ENCODE measurements at regions not wholly inside any gene's neighbourhood (a gene's known extent, or its start where the extent isn't known, plus 50 kb on each side); places are given as distances from the start of the nearest gene placed in this dataset.

DNA sequence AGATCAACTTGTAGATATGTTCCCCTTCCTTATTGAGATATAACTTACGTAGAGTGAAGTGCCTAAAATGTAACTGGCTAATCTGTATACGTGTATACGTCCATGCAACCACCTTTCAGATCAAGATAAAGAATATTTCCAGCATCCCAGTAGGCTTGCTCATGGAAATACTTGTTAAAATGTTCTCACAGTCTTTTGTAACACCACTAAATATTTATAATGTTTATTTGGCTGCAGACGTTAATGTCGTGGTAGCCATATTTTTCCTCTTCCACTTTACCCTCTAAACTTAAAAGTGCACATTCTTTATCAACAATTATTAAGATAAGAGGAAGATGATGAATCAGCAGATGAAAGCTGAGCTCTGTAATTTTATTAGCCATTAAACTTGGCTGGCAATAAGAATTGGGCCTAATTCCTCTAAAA lies 447.4 kb downstream of the AEBP2 start:
- TF ChIP-seq SIN3A (IDR thresholded peaks at IDR 0.05; ENCODE audit: borderline replicate concordance, insufficient read depth, low read depth, low read length) (no peak), TCF7L2 (IDR thresholded peaks at IDR 0.05; ENCODE audit: low read depth, low read length) (no peak), POLR2AphosphoS5 (IDR thresholded peaks at IDR 0.05; ENCODE audit: low read depth, low read length) (no peak)
- TF ChIP-seq, protein P1, sequence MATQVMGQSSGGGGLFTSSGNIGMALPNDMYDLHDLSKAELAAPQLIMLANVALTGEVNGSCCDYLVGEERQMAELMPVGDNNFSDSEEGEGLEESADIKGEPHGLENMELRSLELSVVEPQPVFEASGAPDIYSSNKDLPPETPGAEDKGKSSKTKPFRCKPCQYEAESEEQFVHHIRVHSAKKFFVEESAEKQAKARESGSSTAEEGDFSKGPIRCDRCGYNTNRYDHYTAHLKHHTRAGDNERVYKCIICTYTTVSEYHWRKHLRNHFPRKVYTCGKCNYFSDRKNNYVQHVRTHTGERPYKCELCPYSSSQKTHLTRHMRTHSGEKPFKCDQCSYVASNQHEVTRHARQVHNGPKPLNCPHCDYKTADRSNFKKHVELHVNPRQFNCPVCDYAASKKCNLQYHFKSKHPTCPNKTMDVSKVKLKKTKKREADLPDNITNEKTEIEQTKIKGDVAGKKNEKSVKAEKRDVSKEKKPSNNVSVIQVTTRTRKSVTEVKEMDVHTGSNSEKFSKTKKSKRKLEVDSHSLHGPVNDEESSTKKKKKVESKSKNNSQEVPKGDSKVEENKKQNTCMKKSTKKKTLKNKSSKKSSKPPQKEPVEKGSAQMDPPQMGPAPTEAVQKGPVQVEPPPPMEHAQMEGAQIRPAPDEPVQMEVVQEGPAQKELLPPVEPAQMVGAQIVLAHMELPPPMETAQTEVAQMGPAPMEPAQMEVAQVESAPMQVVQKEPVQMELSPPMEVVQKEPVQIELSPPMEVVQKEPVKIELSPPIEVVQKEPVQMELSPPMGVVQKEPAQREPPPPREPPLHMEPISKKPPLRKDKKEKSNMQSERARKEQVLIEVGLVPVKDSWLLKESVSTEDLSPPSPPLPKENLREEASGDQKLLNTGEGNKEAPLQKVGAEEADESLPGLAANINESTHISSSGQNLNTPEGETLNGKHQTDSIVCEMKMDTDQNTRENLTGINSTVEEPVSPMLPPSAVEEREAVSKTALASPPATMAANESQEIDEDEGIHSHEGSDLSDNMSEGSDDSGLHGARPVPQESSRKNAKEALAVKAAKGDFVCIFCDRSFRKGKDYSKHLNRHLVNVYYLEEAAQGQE (IDR thresholded peaks at IDR 0.05; ENCODE audit: insufficient read depth in 1 of 2, low read depth in 2 of 2, low read length in 1 of 2) = no peak
- TF ChIP-seq, protein P2, sequence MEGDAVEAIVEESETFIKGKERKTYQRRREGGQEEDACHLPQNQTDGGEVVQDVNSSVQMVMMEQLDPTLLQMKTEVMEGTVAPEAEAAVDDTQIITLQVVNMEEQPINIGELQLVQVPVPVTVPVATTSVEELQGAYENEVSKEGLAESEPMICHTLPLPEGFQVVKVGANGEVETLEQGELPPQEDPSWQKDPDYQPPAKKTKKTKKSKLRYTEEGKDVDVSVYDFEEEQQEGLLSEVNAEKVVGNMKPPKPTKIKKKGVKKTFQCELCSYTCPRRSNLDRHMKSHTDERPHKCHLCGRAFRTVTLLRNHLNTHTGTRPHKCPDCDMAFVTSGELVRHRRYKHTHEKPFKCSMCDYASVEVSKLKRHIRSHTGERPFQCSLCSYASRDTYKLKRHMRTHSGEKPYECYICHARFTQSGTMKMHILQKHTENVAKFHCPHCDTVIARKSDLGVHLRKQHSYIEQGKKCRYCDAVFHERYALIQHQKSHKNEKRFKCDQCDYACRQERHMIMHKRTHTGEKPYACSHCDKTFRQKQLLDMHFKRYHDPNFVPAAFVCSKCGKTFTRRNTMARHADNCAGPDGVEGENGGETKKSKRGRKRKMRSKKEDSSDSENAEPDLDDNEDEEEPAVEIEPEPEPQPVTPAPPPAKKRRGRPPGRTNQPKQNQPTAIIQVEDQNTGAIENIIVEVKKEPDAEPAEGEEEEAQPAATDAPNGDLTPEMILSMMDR (IDR thresholded peaks at IDR 0.05) = no peak
- ATAC-seq = no peak

GRCh38 chr12:19890024-19890423 lies 450.7 kb downstream of the AEBP2 start:
- H3K9me3 ChIP-seq (ENCODE audit: control insufficient read depth, insufficient read depth, low read depth, low read length) = no peaks in the 10 kb centered on the region
- H3K27ac ChIP-seq (ENCODE audit: low read length) = no peak overlapping the region
- intact Hi-C loops (cut with micrococcal nuclease; ENCODE audit: unreplicated experiment) (no loop called here), in situ Hi-C loops (cut with HindIII; ENCODE audit: low pct_unique_long_range_greater_than_20kb, low sequenced_read_pairs) (no loop called here)
- no peaks in the 10 kb centered on the region for H3K27me3 ChIP-seq (ENCODE audit: control insufficient read depth, insufficient read depth, low read length)
- no peaks in the 10 kb centered on the region for H3K4me1 ChIP-seq (ENCODE audit: control insufficient read depth, insufficient read depth, low read length)
- ATAC-seq (no peak), DNase-seq (ENCODE audit: low read depth, low spot score) (no peak)
- POLR2A ChIA-PET = no interaction called here
- no TSS peak for BruUV-seq (replicated peaks)
- CTCF ChIA-PET = no interaction called here
- no peak overlapping the region for H3K4me3 ChIP-seq (ENCODE audit: low read depth in 2 of 2, low read length in 2 of 2)
- no peaks in the 10 kb centered on the region for H3K36me3 ChIP-seq (ENCODE audit: control insufficient read depth, insufficient read depth, low read length)
- TF ChIP-seq, protein P2 (IDR thresholded peaks at IDR 0.05) = no peak
- no peak for TF ChIP-seq TCF7L2 (IDR thresholded peaks at IDR 0.05; ENCODE audit: low read depth, low read length)
- TF ChIP-seq, protein P1 (IDR thresholded peaks at IDR 0.05; ENCODE audit: insufficient read depth in 1 of 2, low read depth in 2 of 2, low read length in 1 of 2) = no peak
- TF ChIP-seq SIN3A (IDR thresholded peaks at IDR 0.05; ENCODE audit: borderline replicate concordance, insufficient read depth, low read depth, low read length) = no peak
- no peak for TF ChIP-seq POLR2AphosphoS5 (IDR thresholded peaks at IDR 0.05; ENCODE audit: low read depth, low read length)

More for the DNA sequence above, 447.4 kb downstream of the AEBP2 start:
- H3K36me3 ChIP-seq (ENCODE audit: control insufficient read depth, insufficient read depth, low read length) = no peaks in the 10 kb centered on the region
- ChIA-PET POLR2A (no interaction called here), CTCF (no interaction called here)
- H3K27me3 ChIP-seq (ENCODE audit: control insufficient read depth, insufficient read depth, low read length) = no peaks in the 10 kb centered on the region
- intact Hi-C loops (cut with micrococcal nuclease; ENCODE audit: unreplicated experiment) = no loop called here
- in situ Hi-C loops (cut with HindIII; ENCODE audit: low pct_unique_long_range_greater_than_20kb, low sequenced_read_pairs) = no loop called here
- H3K4me3 ChIP-seq (ENCODE audit: low read depth in 2 of 2, low read length in 2 of 2) = no peak overlapping the region
- no TSS peak for BruUV-seq (replicated peaks)
- no peaks in the 10 kb centered on the region for H3K9me3 ChIP-seq (ENCODE audit: control insufficient read depth, insufficient read depth, low read depth, low read length)
- H3K27ac ChIP-seq (ENCODE audit: low read length) = no peak overlapping the region
- no peaks in the 10 kb centered on the region for H3K4me1 ChIP-seq (ENCODE audit: control insufficient read depth, insufficient read depth, low read length)
- no peak for DNase-seq (ENCODE audit: low read depth, low spot score)
